GM21619 (cell line): ENCODE measurements at regions not wholly inside any gene's neighbourhood (a gene's known extent, or its start where the extent isn't known, plus 50 kb on each side); places are given as distances from the start of the nearest gene placed in this dataset.
"Not testable (repeated sequence)": the region's sequence is repeated elsewhere in the genome, so short reads cannot be mapped to it uniquely, and the experiment has no call there.

Experiments
- ATAC-seq: cut with Tn5 transposase; IDR thresholded peaks from one replicate; pipeline ENCODE4 v1.9.1; 2021; ENCODE audit not compliant: unreplicated experiment

DNA sequence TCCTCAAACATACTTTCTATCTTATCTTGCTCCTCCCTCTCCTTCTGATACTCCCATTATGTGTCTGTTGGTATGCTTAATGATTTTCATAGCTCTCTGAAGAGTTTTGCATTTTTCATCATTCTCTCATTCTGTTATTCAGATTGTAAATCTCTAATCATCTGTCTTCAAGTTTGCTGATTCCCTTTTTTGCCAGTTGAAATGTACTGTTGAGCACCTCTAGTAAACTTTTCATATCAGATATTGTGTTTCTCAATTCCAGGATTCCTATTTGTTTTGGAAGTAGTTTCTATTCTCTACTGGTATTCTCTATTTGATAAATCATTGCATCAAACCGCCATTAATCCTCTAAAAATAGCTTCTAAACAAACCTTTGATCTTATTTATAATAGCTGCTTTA, 387.7 kb downstream of the PAX1 start:
- no peak for ATAC-seq

DNA sequence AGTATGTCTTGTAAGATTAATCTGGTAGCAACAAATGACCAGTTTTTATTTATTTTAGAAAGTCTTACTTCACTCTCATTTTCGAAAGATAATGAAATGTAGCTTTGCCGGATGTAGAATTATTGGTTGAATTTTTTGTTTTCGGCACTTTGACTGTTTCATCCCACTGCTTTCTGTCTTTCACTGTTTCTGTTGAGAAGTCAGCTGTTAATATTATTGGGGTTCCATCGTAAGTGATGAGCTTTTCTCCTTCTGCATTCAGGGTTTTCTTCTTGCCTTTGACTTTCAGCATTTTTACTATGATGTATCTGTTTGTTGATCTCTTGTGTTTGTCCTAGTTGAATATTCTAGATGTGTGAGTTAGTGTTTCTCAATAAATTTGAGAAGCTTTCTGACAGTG, 383.4 kb downstream of the PAX1 start:
- ATAC-seq, result no peak

DNA sequence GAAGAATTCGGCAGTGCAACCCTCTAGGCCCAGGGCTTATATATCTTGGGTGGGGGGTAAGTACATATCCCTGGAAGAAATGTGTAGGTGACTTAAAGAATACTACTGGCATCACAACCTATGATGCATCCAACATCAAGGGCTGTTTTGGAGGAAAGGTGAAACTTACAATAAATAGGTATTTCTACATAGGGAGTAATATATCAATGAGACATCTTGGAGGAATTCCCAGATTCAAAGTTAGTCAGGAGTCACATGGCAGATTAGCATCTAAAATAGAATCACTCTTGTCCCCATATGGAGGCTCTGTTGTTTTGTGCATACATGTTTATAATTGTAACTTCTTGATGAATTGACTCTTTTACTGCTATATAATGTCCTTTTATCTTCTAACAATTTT, 375.5 kb downstream of the PAX1 start:
- ATAC-seq, result no peak

GRCh38 chr20:22074635-22075034, 369.2 kb downstream of the PAX1 start:
- ATAC-seq, result no peak

DNA sequence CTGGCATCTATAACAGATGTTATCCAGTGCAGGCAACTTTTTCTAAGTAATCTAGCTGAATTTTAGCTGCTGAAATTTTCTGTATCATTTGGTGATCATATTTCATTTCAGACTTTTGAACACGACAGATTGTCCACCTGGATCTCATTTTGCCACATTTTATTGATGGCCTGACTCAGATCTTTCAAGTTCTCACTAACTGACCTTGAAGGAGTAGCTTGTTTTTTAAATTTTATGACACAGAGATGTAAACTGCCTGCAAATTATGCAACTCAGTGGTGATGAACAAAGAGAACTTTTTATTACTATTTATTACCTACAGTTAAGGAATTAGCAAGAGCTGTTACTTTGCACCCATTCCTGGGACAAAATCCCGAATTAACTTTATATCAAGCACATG, 366.4 kb downstream of the PAX1 start:
- no peak for ATAC-seq

DNA sequence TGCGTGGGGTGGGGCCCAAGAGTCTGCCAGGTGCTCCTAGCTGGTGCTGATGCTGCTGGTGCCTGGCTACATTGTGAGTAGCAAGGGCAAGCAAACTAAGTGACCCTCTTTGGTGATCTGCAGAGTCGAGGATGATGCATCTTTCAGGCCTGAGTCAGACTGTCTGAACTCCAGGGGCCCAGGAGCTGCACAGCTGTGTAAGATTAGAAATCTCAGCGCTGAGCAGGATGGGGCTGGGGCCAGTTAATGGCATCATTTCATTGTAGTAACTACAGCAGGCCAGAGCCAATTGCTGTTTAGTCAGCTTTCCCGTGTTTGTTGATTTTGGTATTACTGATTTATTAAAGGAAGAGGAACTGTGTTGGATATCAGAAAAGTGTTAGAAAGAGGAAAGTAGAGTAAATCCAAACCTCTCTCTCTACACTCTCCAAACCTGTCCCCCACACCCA, 365.2 kb downstream of the PAX1 start:
- no peak for ATAC-seq

DNA sequence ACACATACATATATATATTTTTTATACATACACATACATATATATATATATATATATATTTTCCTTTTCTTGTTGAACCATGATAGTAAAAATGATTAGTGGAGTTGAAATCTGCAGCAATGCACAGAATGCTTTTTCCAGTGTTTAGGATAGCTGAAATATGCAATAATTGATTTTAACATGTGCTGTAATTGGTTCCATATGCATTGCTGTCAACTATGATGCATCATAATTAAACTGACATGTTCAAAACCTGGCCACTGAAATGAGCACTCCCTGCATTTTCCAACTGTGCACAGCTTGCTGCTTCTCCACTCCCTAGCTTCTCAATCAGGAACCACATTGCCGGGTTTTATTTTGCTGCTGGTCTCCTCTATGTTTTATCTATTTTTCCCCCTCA, 358.3 kb downstream of the PAX1 start:
- no peak for ATAC-seq

- no peak for ATAC-seq
Measured at GRCh38 chr20:22062874-22063273, 357.4 kb downstream of the PAX1 start.

- ATAC-seq, result no peak
Measured at GRCh38 chr20:22060610-22061009, 355.1 kb downstream of the PAX1 start.

- no peak for ATAC-seq
Measured at GRCh38 chr20:22058746-22059145, 353.3 kb downstream of the PAX1 start.

DNA sequence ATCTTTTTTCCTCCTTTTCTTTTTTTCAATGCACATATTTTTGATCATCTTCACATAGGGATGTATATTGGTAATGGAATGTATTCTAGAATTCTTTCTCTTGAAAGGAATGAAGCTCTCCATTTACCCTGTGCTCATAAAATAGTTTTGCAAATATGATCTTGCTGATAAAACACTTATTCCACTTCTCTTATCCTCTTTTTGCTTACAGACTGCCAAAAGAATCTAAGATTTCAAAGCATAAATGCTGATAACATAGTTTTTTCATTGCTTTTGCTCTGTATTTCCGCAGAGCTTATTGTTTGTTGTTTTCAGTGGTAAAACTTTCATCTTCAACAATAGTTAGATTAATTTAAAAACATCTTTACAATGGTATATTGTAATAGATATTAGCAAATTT, 350.5 kb downstream of the PAX1 start:
- ATAC-seq, result no peak

- no peak for ATAC-seq
Measured at GRCh38 chr20:22052025-22052650, 346.7 kb downstream of the PAX1 start.

DNA sequence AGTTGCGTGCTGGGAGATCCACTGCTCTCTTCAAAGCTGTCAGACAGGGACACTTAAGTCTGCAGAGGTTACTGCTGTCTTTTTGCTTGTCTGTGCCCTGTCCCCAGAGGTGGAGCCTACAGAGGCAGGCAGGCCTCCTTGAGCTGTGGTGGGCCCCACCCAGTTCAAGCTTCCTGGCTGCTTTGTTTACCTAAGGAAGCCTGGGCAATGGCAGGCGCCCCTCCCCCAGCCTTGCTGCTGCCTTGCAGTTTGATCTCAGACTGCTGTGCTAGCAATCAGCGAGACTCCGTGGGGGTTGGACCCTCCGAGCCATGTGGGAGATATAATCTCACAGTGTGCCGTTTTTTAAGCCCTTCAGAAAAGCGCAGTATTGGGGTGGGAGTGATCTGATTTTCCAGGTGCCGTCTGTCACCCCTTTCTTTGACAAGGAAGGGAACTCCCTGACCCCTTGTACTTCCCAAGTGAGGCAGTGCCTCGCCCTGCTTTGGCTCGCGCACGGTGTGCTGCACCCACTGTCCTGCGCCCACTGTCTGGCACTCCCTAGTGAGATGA, 340.6 kb downstream of the PAX1 start:
- ATAC-seq, result not testable (repeated sequence)

DNA sequence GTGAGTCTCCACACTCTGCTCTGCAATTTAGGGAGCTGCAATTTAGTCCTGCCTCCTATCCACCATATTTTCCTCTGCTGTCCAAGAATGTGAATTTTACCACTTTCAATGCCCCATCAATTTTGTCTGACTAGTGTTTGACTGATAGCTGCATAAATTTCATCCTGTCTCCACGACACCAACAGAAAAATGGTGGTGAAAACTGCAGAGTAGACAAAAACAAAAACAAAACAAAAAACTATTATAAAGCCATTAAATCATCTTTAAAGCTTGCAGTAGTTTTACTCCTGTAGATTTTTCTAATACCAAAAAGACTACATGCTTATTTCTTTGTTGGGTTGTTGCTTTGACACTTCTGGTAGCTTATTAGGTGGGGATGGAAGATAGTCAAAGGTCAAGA, 322.0 kb downstream of the PAX1 start:
- no peak for ATAC-seq

GRCh38 chr20:22020201-22020600, 314.7 kb downstream of the PAX1 start:
- no peak for ATAC-seq

- ATAC-seq, result no peak
Measured at GRCh38 chr20:22008456-22008855, 303.0 kb downstream of the PAX1 start.

DNA sequence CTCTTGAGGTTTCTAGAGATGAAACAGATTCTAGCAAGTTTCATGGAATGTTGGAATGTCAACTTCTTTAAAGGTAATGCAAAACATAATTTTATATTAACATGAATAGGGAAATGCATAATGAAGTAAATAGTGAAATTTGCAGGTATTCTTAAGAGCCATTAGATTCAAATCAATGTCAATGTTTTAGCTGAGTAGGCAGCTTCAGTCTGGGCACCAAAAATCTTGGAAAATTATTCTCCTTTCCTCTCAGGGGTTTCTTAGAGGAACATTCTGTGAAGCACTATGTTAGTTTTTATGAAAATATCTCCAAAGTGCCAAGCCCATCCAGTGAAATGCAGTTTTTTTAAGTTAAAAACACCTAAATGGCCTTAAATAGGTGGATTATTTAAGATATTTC, 300.8 kb downstream of the PAX1 start:
- ATAC-seq, result no peak

DNA sequence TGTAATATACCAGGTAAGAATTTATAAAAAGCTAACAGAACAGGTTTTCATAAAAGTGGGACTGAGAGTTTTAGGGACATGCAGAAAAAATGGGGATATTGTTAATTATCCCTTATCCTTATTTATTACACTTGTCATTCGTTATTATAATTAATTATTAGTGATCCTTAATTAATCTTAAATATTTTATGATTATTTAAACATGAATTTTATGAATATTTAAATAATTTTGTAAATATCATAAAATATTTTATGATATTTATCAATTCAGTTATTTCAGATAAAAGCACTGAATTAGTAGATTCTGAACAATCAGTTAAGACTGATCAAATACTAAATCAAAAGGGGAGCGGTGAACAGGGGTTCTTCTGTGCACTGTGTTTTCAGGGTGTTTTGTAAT, 300.1 kb downstream of the PAX1 start:
- no peak for ATAC-seq

DNA sequence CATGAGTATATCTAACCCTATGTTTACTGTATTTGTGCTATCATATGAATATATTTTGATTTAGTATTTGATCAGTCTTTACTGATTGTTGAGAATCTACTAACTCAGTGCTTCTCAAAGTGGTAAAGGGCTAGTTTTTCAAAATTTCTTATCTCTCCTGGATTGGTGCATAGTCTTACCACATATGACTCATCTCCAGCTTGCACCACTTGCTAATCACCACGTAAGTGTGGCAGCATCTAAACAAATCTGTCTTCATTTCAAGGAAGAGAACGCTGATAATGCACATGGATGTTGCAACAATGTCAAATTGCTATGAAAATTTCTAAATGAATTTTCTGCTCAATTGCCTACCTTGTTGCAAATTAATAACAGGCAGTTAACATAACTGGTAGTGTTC, 299.5 kb downstream of the PAX1 start:
- ATAC-seq, result no peak

- no peak for ATAC-seq
Measured at GRCh38 chr20:22003680-22004079, 298.2 kb downstream of the PAX1 start.

DNA sequence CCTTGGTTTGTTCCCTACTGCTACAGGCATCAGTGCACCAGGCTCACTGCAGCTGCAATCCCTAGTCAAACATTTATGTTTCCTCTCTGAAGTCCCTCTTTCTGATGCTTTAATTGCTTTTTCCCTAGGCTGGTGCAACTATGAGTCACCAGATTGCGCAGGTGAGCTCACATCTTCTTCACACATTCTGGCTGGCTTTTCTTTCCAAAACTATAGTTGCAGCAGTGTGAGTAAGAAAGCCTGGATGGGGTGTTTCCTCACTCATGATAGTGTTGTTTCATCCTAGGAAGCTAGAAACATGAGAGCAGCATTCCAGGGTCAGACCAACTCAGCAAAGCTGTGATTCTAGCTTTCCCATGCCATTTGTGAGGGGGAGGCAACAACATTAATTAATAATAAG, 296.4 kb downstream of the PAX1 start:
- ATAC-seq, result no peak

- ATAC-seq, result no peak
Measured at GRCh38 chr20:21995461-21995860, 290.0 kb downstream of the PAX1 start.

DNA sequence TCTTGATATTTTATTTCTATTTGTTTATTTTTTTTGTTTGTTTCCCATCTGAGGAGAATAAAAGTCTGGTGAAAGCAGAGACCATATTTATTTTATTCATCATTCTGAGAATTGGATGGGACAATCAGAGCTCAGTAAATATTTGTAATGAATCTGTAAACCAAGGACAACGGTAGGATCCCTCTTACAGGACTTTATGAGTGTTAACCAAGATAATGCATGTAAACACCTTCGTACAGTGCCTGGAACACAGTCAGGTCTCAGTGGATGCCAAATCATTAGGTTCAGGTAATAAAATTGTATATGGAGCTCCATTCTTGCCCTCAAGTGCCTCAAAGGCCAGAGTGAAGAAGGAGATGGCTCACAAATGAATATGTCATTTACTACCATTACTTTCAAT, 288.7 kb downstream of the PAX1 start:
- ATAC-seq, result no peak
